Upper lobe of left lung (tissue), 6 donors: ENCODE measurements at regions not wholly inside any gene's neighbourhood (a gene's known extent, or its start where the extent isn't known, plus 50 kb on each side); places are given as distances from the start of the nearest gene placed in this dataset.
A peak's percentile ranks its signal among the peaks of the same experiment; 100 is the strongest.

Experiments used
- ATAC-seq, 2 donors: fragments of 200-7000 bp; cut with Tn5 transposase; one replicate each; pipeline ENCODE4 v1.9.1; 2022; ENCODE audit warnings: mild to moderate bottlenecking in 2 of 2, moderate library complexity in 2 of 2; ENCODE audit not compliant: low FRiP score in 2 of 2
- DNase-seq, 2 donors: peaks; one replicate each; pipeline ENCODE4 v3.0.0-alpha.2; 2019 to 2020
- H3K27ac ChIP-seq, 4 donors: fragments of 200-600 bp; sonication (generic); one replicate each; pipeline ENCODE4 v1.5.1; 2016 to 2019
- H3K27me3 ChIP-seq, 4 donors: fragments of 200-600 bp; sonication (generic); one replicate each; pipeline ENCODE4 v1.5.1; 2017 to 2019
- H3K36me3 ChIP-seq, 4 donors: fragments of 200-600 bp; sonication (generic); one replicate each; pipeline ENCODE4 v1.5.1; 2016 to 2019
- H3K4me1 ChIP-seq, 4 donors: fragments of 200-600 bp; sonication (generic); one replicate each; pipeline ENCODE4 v1.5.1; 2018 to 2019
- H3K4me3 ChIP-seq, 4 donors: fragments of 200-600 bp; sonication (generic); one replicate each; pipeline ENCODE4 v1.5.1; 2017 to 2019; ENCODE audit warnings: mild to moderate bottlenecking in 2 of 4, moderate library complexity in 1 of 4
- H3K9me3 ChIP-seq, 4 donors: fragments of 200-600 bp; sonication (generic); one replicate each; pipeline ENCODE4 v1.5.1; 2018 to 2019
- CTCF ChIP-seq, 6 experiments: fragments of 450-650 bp in 4 of 6; fragments of 200-600 bp in 2 of 6; sonication (generic) in 2 of 6; IDR thresholded peaks; one replicate each; pipeline ENCODE4 v1.5.1; 2016 to 2019; ENCODE audit warnings: antibody characterized with exemption in 6 of 6
- EP300 ChIP-seq, 4 donors: sonication (generic); formaldehyde crosslinking; IDR thresholded peaks; one replicate each; pipeline ENCODE4 v1.5.1; 2017; ENCODE audit warnings: antibody characterized with exemption in 4 of 4, control low read depth in 2 of 4
- POLR2A ChIP-seq, 4 donors: fragments of 450-650 bp; IDR thresholded peaks; one replicate each; pipeline ENCODE4 v1.5.1; 2016 to 2017; ENCODE audit warnings: antibody characterized with exemption in 4 of 4, mild to moderate bottlenecking in 2 of 4
- POLR2AphosphoS5 ChIP-seq, 2 donors: sonication (generic); formaldehyde crosslinking; IDR thresholded peaks; one replicate each; pipeline ENCODE4 v1.5.1; 2017; ENCODE audit warnings: antibody characterized with exemption in 2 of 2
- WGBS, 2 donors: methylation state at CpG; one replicate each; pipeline ENCODE4 v1.1.5; 2017 to 2018; 5-methylcytosine and 5-hydroxymethylcytosine counted together
- donor health status: DM: no; HTN: no; CAD: no; lungs with moderate emphysema.
- donor health status: DM: no; HTN: yes; CAD: no; lungs with severe emphysema.

- Histone ChIP-seq H3K27me3 (no peaks in the 10 kb centered on the region), H3K36me3 (no peaks in the 10 kb centered on the region), H3K4me1 (peaks cover 0 to 8% (median 1%) of the 10 kb centered on the region in 4 donors), H3K27ac (no peak overlapping the region), H3K4me3 (no peak overlapping the region), H3K9me3 (no peaks in the 10 kb centered on the region)
- 62 to 69% methylated on average over 4 of the region's 4 CpGs for WGBS, 2 donors
- TF ChIP-seq POLR2AphosphoS5 (IDR thresholded peaks at IDR 0.05): no peak
- no peak for TF ChIP-seq EP300 (IDR thresholded peaks at IDR 0.05)
- no peak for TF ChIP-seq CTCF (IDR thresholded peaks at IDR 0.05)
- TF ChIP-seq POLR2A (IDR thresholded peaks at IDR 0.05): no peak
- ATAC-seq: no peak
- no peak for DNase-seq
Measured at GRCh38 chr7:26443751-26444150, 152.1 kb downstream of the SNX10 start.

GRCh38 chr7:26444555-26444954, 152.9 kb downstream of the SNX10 start:
- Histone ChIP-seq H3K4me3 (no peak overlapping the region), H3K27ac (no peak overlapping the region), H3K27me3 (no peaks in the 10 kb centered on the region), H3K36me3 (no peaks in the 10 kb centered on the region), H3K4me1 (peaks cover 0 to 8% (median 3%) of the 10 kb centered on the region in 4 donors), H3K9me3 (no peaks in the 10 kb centered on the region)
- no peak for DNase-seq
- ATAC-seq: no peak
- TF ChIP-seq POLR2A (IDR thresholded peaks at IDR 0.05): no peak
- WGBS, 2 donors: 71 to 87% methylated on average over 2 of the region's 2 CpGs

- Histone ChIP-seq H3K27ac (no peak overlapping the region), H3K4me1 (peaks cover 0 to 12% (median 4%) of the 10 kb centered on the region in 4 donors), H3K4me3 (no peak overlapping the region), H3K9me3 (no peaks in the 10 kb centered on the region), H3K27me3 (no peaks in the 10 kb centered on the region), H3K36me3 (no peaks in the 10 kb centered on the region)
- ATAC-seq (no peak), DNase-seq (no peak)
- WGBS, 2 donors: 52 to 69% methylated on average over 1 of the region's 1 CpG
- no peak for TF ChIP-seq CTCF (IDR thresholded peaks at IDR 0.05)
- no peak for TF ChIP-seq POLR2A (IDR thresholded peaks at IDR 0.05)
- no peak for TF ChIP-seq POLR2AphosphoS5 (IDR thresholded peaks at IDR 0.05)
Measured at GRCh38 chr7:26447116-26447515, 155.5 kb downstream of the SNX10 start.

DNA sequence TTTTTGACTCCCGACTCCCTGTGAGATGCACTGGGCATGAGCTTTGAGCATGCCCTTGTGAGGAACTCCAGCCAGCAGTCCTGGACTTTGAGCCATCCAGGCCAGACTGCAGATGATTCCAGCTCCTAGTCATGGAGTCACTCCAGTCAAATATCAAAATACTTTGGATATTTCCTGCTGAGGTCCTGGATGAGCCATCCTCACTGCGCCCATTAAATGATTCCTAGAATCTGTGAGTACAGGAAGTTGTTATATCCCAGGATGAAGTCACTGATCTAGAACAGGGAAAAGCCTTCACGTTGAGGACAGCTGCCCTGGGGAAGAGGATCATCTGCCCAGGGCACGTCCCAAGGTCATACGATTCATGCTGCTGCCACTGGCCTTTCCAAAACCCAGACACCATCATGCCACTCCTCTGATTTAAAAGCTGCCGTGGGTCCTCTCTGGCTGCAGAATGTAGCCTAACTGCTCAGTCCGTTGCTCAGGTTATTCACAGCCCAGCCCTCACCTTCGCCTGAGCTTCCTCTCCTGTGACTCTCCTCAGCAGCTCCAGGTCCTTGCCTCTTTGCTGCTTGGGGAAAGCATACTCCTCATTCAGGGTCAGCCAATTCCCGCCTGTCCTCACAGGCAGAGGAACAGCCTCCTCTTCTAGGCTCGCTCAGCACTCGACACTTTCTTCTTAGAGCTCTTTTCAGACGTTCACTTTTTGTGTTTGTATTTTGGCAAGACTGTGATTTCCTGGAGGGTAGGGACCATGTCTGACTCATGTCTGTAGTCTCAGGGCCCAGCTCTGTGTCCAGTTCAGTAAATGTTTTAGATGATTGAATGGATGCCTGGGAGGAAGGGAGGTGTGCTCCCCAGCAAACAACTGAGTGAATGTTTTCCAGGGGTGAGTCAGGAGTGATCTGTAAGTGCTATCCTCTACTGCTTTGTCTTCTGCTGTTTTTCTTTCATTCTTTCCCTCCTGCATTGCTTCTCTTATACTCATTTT, 157.8 kb downstream of the SNX10 start:
- H3K4me3 ChIP-seq: no peak overlapping the region
- peaks cover 0 to 4% (median 4%) of the 10 kb centered on the region in 4 donors for H3K4me1 ChIP-seq
- no peaks in the 10 kb centered on the region for H3K27me3 ChIP-seq
- H3K36me3 ChIP-seq: no peaks in the 10 kb centered on the region
- DNase-seq (no peak), ATAC-seq (peak in 1 of 2 donors; percentile 96)
- peak overlapping the region in 3 of 4 donors; percentile 11 to 74 (median 62) for H3K27ac ChIP-seq
- H3K9me3 ChIP-seq: no peaks in the 10 kb centered on the region
- WGBS, 2 donors: 62 to 78% methylated on average over 12 of the region's 12 CpGs
- no peak for TF ChIP-seq EP300 (IDR thresholded peaks at IDR 0.05)
- no peak for TF ChIP-seq CTCF (IDR thresholded peaks at IDR 0.05)
- TF ChIP-seq POLR2AphosphoS5 (IDR thresholded peaks at IDR 0.05): no peak
- no peak for TF ChIP-seq POLR2A (IDR thresholded peaks at IDR 0.05)

- H3K4me3 ChIP-seq: no peak overlapping the region
- H3K27me3 ChIP-seq: no peaks in the 10 kb centered on the region
- no peak overlapping the region for H3K27ac ChIP-seq
- TF ChIP-seq POLR2A (IDR thresholded peaks at IDR 0.05) (no peak), EP300 (IDR thresholded peaks at IDR 0.05) (no peak), POLR2AphosphoS5 (IDR thresholded peaks at IDR 0.05) (no peak), CTCF (IDR thresholded peaks at IDR 0.05) (no peak)
- no peaks in the 10 kb centered on the region for H3K9me3 ChIP-seq
- H3K36me3 ChIP-seq: no peaks in the 10 kb centered on the region
- WGBS, 2 donors: 69 to 82% methylated on average over 3 of the region's 3 CpGs
- DNase-seq (no peak), ATAC-seq (no peak)
- peaks cover 0 to 4% (median 4%) of the 10 kb centered on the region in 4 donors for H3K4me1 ChIP-seq
Measured at GRCh38 chr7:26451997-26452396, 160.3 kb downstream of the SNX10 start.
